Epithelial cell of esophagus (primary cell): ENCODE measurements at regions not wholly inside any gene's neighbourhood (a gene's known extent, or its start where the extent isn't known, plus 50 kb on each side); places are given as distances from the start of the nearest gene placed in this dataset.
A peak's percentile ranks its signal among the peaks of the same experiment; 100 is the strongest.

ENCODE experiments used
- DNase-seq: peaks from one replicate; pipeline ENCODE4 v3.0.0; 2010; ENCODE audit warnings: low read depth
- H3K4me3 ChIP-seq: 2 replicates; pipeline ENCODE4 v1.5.1; 2011; ENCODE audit warnings: mild to moderate bottlenecking, low read length, control low read depth
- CTCF ChIP-seq: IDR thresholded peaks from 2 replicates; pipeline ENCODE4 v1.5.1; 2011; ENCODE audit warnings: low read depth, mild to moderate bottlenecking, low read length, control low read depth, inconsistent platforms; ENCODE audit not compliant: insufficient read depth; ENCODE audit errors: missing control alignments

- TF ChIP-seq CTCF: no peak
- H3K4me3 ChIP-seq: no peak overlapping the region
- DNase-seq: peak; percentile 82
Observed at GRCh38 chr2:238596571-238597551, 170.1 kb downstream of the ASB1 start.

- DNase-seq: no peak
- no peak overlapping the region for H3K4me3 ChIP-seq
- no peak for TF ChIP-seq CTCF
Observed at GRCh38 chr2:238597638-238598528, 171.2 kb downstream of the ASB1 start.

GRCh38 chr2:238598802-238599530 lies 172.2 kb downstream of the ASB1 start:
- H3K4me3 ChIP-seq: no peak overlapping the region
- no peak for DNase-seq
- no peak for TF ChIP-seq CTCF

GRCh38 chr2:238599549-238600505 lies 173.1 kb downstream of the ASB1 start:
- DNase-seq: no peak
- TF ChIP-seq CTCF: no peak
- H3K4me3 ChIP-seq: no peak overlapping the region

- H3K4me3 ChIP-seq: no peak overlapping the region
- DNase-seq: no peak
- TF ChIP-seq CTCF: no peak
Observed at GRCh38 chr2:238600506-238601432, 174.0 kb downstream of the ASB1 start.
